Peyer's patch (tissue), 4 donors: ENCODE measurements at regions not wholly inside any gene's neighbourhood (a gene's known extent, or its start where the extent isn't known, plus 50 kb on each side); places are given as distances from the start of the nearest gene placed in this dataset.

Experiments
- POLR2A ChIP-seq, 2 donors: fragments of 450-650 bp; IDR thresholded peaks; one replicate each; pipeline ENCODE4 v1.5.1; 2017; ENCODE audit warnings: antibody characterized with exemption in 2 of 2, mild to moderate bottlenecking in 2 of 2, moderate library complexity in 2 of 2
- TF ChIP-seq, protein P1 (sequence below), 6 experiments: fragments of 450-650 bp in 4 of 6; fragments of 200-600 bp in 2 of 6; sonication (generic) in 1 of 6; IDR thresholded peaks; one replicate each; pipeline ENCODE4 v1.5.1; 2017 to 2019; ENCODE audit warnings: antibody characterized with exemption in 6 of 6, mild to moderate bottlenecking in 3 of 6, moderate library complexity in 1 of 6

DNA sequence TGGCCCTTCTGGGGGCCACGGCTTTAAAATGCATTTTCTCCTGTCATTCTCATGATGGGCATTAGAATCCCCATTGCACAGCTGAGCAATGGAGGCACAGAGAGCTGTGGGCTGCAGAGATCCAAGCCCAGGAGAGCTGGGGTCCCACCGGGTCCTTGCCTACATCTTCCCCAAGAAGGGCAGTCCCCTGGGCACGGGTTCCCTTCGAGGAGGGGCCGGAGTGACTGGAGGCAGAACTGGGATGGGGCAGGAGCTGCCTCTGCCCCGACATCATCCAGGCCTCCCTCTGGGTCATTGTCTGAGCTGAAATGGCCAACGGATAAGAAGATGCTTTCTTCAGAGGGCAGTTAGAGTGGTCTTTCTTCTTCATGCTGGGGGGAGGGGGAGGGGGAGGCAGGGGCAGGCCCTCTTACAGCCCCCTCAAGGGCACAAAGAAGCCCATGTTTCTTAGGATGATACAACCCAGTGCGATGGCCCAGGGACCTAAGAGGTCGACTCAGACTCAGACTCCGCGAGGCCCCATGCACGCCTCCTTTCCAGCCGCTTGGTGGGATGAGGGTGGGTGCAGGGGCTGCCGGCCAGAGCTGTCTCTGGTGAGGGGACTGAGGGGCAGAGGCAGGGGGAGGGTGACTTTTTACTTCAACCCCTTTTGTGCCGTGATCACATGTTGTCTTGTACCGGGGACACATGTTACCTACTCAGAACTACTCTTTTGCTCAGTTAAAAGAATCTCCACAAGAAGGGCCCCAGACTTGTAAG, 112.4 kb upstream of the IRX2 start:
- TF ChIP-seq, protein P1, sequence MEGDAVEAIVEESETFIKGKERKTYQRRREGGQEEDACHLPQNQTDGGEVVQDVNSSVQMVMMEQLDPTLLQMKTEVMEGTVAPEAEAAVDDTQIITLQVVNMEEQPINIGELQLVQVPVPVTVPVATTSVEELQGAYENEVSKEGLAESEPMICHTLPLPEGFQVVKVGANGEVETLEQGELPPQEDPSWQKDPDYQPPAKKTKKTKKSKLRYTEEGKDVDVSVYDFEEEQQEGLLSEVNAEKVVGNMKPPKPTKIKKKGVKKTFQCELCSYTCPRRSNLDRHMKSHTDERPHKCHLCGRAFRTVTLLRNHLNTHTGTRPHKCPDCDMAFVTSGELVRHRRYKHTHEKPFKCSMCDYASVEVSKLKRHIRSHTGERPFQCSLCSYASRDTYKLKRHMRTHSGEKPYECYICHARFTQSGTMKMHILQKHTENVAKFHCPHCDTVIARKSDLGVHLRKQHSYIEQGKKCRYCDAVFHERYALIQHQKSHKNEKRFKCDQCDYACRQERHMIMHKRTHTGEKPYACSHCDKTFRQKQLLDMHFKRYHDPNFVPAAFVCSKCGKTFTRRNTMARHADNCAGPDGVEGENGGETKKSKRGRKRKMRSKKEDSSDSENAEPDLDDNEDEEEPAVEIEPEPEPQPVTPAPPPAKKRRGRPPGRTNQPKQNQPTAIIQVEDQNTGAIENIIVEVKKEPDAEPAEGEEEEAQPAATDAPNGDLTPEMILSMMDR (IDR thresholded peaks at IDR 0.05): no peak
- TF ChIP-seq POLR2A (IDR thresholded peaks at IDR 0.05): no peak
